Liver (tissue), 8 donors: ENCODE measurements at regions not wholly inside any gene's neighbourhood (a gene's known extent, or its start where the extent isn't known, plus 50 kb on each side); places are given as distances from the start of the nearest gene placed in this dataset.

Experiments
- DNase-seq: peaks from one replicate; pipeline ENCODE4 v3.0.0-alpha.2; 2017; ENCODE audit warnings: low spot score
- H3K27ac ChIP-seq, 2 donors: one replicate each; pipeline ENCODE4 v1.7.0; 2013; ENCODE audit warnings: inconsistent platforms in 2 of 2, low read length in 2 of 2, control low read depth in 1 of 2, low read depth in 1 of 2, mild to moderate bottlenecking in 1 of 2
- H3K27me3 ChIP-seq, 4 donors: one replicate each; pipeline versions ENCODE4 v1.6.1 to v1.7.0; 2013; ENCODE audit warnings: low read length in 3 of 4, inconsistent platforms in 1 of 4, mild to moderate bottlenecking in 1 of 4, moderate library complexity in 1 of 4; ENCODE audit not compliant: control insufficient read depth in 4 of 4, insufficient read depth in 4 of 4
- H3K36me3 ChIP-seq, 4 donors: one replicate each; pipeline versions ENCODE4 v1.6.1 to v1.7.0; 2013; ENCODE audit warnings: low read length in 3 of 4, mild to moderate bottlenecking in 3 of 4, low read depth in 1 of 4, moderate library complexity in 1 of 4; ENCODE audit not compliant: control insufficient read depth in 4 of 4, insufficient read depth in 3 of 4
- H3K4me1 ChIP-seq, 4 donors: one replicate each; pipeline versions ENCODE4 v1.6.1 to v1.7.0; 2013; ENCODE audit warnings: low read length in 3 of 4, mild to moderate bottlenecking in 3 of 4, moderate library complexity in 1 of 4; ENCODE audit not compliant: control insufficient read depth in 4 of 4, insufficient read depth in 4 of 4
- H3K4me3 ChIP-seq, 3 donors: one replicate each; pipeline versions ENCODE4 v1.6.1 to v1.7.0; 2013; ENCODE audit warnings: low read length in 3 of 3, control low read depth in 1 of 3, low read depth in 1 of 3, mild to moderate bottlenecking in 1 of 3
- H3K9ac ChIP-seq, 2 donors: one replicate each; pipeline ENCODE4 v1.7.0; 2013; ENCODE audit warnings: low read length in 2 of 2, mild to moderate bottlenecking in 2 of 2, moderate library complexity in 2 of 2, control low read depth in 1 of 2, low read depth in 1 of 2
- H3K9me3 ChIP-seq, 4 donors: one replicate each; pipeline versions ENCODE4 v1.6.1 to v1.7.0; 2013; ENCODE audit warnings: low read length in 3 of 4; ENCODE audit not compliant: control insufficient read depth in 4 of 4
- ATF3 ChIP-seq: IDR thresholded peaks from 2 replicates; pipeline ENCODE4 v1.6.1; 2016; ENCODE audit warnings: antibody characterized with exemption
- EGR1 ChIP-seq, 2 donors: IDR thresholded peaks; 2 replicates each; pipeline ENCODE4 v1.6.1; 2016 to 2018; ENCODE audit warnings: antibody characterized with exemption in 2 of 2, low read depth in 2 of 2
- FOXA1 ChIP-seq: IDR thresholded peaks from 2 replicates; pipeline ENCODE4 v1.6.1; 2016; ENCODE audit warnings: antibody characterized with exemption
- FOXA2 ChIP-seq: IDR thresholded peaks from 2 replicates; pipeline ENCODE4 v1.6.1; 2016; ENCODE audit warnings: antibody characterized with exemption
- GABPA ChIP-seq, 2 donors: IDR thresholded peaks in 1 of 2; conservative IDR thresholded peaks in 1 of 2; 2 replicates each; pipeline ENCODE4 v1.6.1; 2016; ENCODE audit warnings: antibody characterized with exemption in 2 of 2, mild to moderate bottlenecking in 1 of 2, moderate library complexity in 1 of 2
- HNF4A ChIP-seq, 2 donors: conservative IDR thresholded peaks; 2 replicates each; pipeline ENCODE4 v1.6.1; 2016; ENCODE audit warnings: antibody characterized with exemption in 2 of 2, mild to moderate bottlenecking in 2 of 2
- HNF4G ChIP-seq: IDR thresholded peaks from 2 replicates; pipeline ENCODE4 v1.6.1; 2016; ENCODE audit warnings: antibody characterized with exemption
- JUND ChIP-seq, 2 donors: IDR thresholded peaks; 2 replicates each; pipeline ENCODE4 v1.6.1; 2016; ENCODE audit warnings: antibody characterized with exemption in 2 of 2
- NR2F2 ChIP-seq: IDR thresholded peaks from 2 replicates; pipeline ENCODE4 v1.6.1; 2016; ENCODE audit warnings: antibody characterized with exemption
- RAD21 ChIP-seq, 2 donors: IDR thresholded peaks; 2 replicates each; pipeline ENCODE4 v1.6.1; 2016; ENCODE audit warnings: antibody characterized with exemption in 2 of 2, mild to moderate bottlenecking in 2 of 2
- RXRA ChIP-seq, 2 donors: IDR thresholded peaks; 2 replicates each; pipeline ENCODE4 v1.6.1; 2017 to 2018; ENCODE audit warnings: antibody characterized with exemption in 2 of 2, mild to moderate bottlenecking in 1 of 2
- SP1 ChIP-seq: IDR thresholded peaks from 2 replicates; pipeline ENCODE4 v1.6.1; 2018; ENCODE audit warnings: antibody characterized with exemption, mild to moderate bottlenecking
- TAF1 ChIP-seq: conservative IDR thresholded peaks from 2 replicates; pipeline ENCODE4 v1.6.1; 2016; ENCODE audit warnings: antibody characterized with exemption, mild to moderate bottlenecking
- YY1 ChIP-seq: IDR thresholded peaks from 2 replicates; pipeline ENCODE4 v1.6.1; 2016; ENCODE audit warnings: antibody characterized with exemption, mild to moderate bottlenecking
- ZBTB33 ChIP-seq: IDR thresholded peaks from 2 replicates; pipeline ENCODE4 v1.6.1; 2016; ENCODE audit warnings: antibody characterized with exemption
- WGBS: extraction: QIAGEN DNeasy Blood & Tissue Kit; methylation state at CpG from one replicate; pipeline ENCODE4 v1.1.7; 2013; 5-methylcytosine and 5-hydroxymethylcytosine counted together
- TF ChIP-seq, protein P1 (sequence below): IDR thresholded peaks from 2 replicates; pipeline ENCODE4 v1.6.1; 2016; ENCODE audit warnings: antibody characterized with exemption, mild to moderate bottlenecking
- TF ChIP-seq, protein P2 (sequence below): fragments of 150-350 bp; IDR thresholded peaks from 2 replicates; pipeline ENCODE4 v1.5.1; 2017; ENCODE audit warnings: improper control_type of control experiment, low read depth, low read length; ENCODE audit not compliant: missing input control
- TF ChIP-seq, protein P3 (sequence below): IDR thresholded peaks from 2 replicates; pipeline ENCODE4 v1.6.1; 2016; ENCODE audit warnings: antibody characterized with exemption
- donor health status: healthy.
- donor health status: healthy.
- donor health status: healthy.
- donor health status: healthy.
- donor health status: healthy.

- Histone ChIP-seq H3K9me3 (no peaks in the 10 kb centered on the region), H3K27ac (no peak overlapping the region), H3K27me3 (peaks cover 0 to 3% (median 1%) of the 10 kb centered on the region in 4 donors), H3K36me3 (no peaks in the 10 kb centered on the region), H3K4me3 (no peak overlapping the region), H3K9ac (no peak overlapping the region), H3K4me1 (peaks cover 0 to 7% (median under 1%) of the 10 kb centered on the region in 4 donors)
- DNase-seq: no peak
- 16% methylated on average over 13 of the region's 14 CpGs for WGBS
- TF ChIP-seq FOXA2 (no peak), HNF4G (no peak), FOXA1 (no peak), EGR1 (IDR thresholded peaks at IDR 0.05; ENCODE audit: low read depth in 2 of 2) (no peak), TAF1 (no peak), YY1 (no peak), RAD21 (IDR thresholded peaks at IDR 0.05) (no peak), GABPA (IDR thresholded peaks at IDR 0.05 in 1 of 2, conservative IDR thresholded peaks at IDR 0.05 in 1 of 2) (no peak), RXRA (IDR thresholded peaks at IDR 0.05) (no peak), JUND (IDR thresholded peaks at IDR 0.05) (no peak), ZBTB33 (no peak), HNF4A (conservative IDR thresholded peaks at IDR 0.05) (no peak), SP1 (no peak), NR2F2 (no peak), ATF3 (no peak)
- TF ChIP-seq, protein P1, sequence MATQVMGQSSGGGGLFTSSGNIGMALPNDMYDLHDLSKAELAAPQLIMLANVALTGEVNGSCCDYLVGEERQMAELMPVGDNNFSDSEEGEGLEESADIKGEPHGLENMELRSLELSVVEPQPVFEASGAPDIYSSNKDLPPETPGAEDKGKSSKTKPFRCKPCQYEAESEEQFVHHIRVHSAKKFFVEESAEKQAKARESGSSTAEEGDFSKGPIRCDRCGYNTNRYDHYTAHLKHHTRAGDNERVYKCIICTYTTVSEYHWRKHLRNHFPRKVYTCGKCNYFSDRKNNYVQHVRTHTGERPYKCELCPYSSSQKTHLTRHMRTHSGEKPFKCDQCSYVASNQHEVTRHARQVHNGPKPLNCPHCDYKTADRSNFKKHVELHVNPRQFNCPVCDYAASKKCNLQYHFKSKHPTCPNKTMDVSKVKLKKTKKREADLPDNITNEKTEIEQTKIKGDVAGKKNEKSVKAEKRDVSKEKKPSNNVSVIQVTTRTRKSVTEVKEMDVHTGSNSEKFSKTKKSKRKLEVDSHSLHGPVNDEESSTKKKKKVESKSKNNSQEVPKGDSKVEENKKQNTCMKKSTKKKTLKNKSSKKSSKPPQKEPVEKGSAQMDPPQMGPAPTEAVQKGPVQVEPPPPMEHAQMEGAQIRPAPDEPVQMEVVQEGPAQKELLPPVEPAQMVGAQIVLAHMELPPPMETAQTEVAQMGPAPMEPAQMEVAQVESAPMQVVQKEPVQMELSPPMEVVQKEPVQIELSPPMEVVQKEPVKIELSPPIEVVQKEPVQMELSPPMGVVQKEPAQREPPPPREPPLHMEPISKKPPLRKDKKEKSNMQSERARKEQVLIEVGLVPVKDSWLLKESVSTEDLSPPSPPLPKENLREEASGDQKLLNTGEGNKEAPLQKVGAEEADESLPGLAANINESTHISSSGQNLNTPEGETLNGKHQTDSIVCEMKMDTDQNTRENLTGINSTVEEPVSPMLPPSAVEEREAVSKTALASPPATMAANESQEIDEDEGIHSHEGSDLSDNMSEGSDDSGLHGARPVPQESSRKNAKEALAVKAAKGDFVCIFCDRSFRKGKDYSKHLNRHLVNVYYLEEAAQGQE: no peak
- TF ChIP-seq, protein P2, sequence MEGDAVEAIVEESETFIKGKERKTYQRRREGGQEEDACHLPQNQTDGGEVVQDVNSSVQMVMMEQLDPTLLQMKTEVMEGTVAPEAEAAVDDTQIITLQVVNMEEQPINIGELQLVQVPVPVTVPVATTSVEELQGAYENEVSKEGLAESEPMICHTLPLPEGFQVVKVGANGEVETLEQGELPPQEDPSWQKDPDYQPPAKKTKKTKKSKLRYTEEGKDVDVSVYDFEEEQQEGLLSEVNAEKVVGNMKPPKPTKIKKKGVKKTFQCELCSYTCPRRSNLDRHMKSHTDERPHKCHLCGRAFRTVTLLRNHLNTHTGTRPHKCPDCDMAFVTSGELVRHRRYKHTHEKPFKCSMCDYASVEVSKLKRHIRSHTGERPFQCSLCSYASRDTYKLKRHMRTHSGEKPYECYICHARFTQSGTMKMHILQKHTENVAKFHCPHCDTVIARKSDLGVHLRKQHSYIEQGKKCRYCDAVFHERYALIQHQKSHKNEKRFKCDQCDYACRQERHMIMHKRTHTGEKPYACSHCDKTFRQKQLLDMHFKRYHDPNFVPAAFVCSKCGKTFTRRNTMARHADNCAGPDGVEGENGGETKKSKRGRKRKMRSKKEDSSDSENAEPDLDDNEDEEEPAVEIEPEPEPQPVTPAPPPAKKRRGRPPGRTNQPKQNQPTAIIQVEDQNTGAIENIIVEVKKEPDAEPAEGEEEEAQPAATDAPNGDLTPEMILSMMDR: no peak
- TF ChIP-seq, protein P3, sequence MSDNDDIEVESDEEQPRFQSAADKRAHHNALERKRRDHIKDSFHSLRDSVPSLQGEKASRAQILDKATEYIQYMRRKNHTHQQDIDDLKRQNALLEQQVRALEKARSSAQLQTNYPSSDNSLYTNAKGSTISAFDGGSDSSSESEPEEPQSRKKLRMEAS: no peak
Measured at GRCh38 chr1:143660354-143660941, 311.3 kb downstream of the FAM72C start.
